Activated CD4-positive, alpha-beta T cell treated with anti-CD3 and anti-CD28 coated beads for 24 hours (primary cell): ENCODE measurements at regions not wholly inside any gene's neighbourhood (a gene's known extent, or its start where the extent isn't known, plus 50 kb on each side); places are given as distances from the start of the nearest gene placed in this dataset.

Source experiments
- DNase-seq, 2 donors: peaks; one replicate each; pipeline ENCODE4 v3.0.0-alpha.2; 2020; ENCODE audit warnings: low read depth in 2 of 2

DNA sequence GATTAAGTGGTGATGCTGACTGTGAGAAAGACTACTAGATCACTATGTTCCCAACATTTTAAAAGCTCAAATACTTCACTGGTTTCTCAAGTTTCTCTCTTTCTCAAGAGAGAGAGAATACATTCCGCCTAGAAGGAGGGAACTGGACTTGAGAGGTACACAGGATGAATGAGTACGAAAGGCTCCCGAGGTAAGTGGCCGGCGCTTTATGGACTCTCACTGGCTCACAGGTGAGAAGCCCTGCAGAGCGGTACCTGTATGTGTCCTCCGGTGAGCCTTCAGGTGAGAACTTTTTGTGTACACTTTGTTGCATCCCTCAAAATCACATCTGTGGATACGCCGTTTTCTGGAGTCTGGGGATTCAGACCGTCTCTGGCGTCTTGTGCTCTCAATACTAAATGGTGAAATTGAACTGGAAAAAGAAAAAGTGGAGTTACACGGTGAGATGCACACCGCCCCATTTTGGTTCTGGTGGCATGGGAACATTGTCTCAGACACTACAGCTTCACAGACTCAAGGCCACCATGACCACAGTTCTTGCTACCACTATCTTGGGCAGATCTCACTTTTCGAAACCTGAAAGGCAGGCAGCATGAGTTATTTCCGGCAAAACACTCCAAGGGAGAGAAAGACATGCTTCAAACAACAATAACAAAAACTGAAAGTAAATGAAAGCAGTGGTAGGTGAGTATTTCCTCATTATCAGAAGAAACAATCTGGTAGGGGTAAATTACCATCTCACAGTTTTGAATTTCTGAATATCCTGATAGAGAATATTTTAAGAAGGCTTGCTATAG is 418.9 kb downstream of the KLF12 start:
- peak in 1 of 2 donors; percentile 19 for DNase-seq

GRCh38 chr13:73714522-73714921 is 419.7 kb downstream of the KLF12 start:
- no peak for DNase-seq

GRCh38 chr13:73708393-73708985 is 425.7 kb downstream of the KLF12 start:
- peak; percentile 6 to 36 for DNase-seq

DNA sequence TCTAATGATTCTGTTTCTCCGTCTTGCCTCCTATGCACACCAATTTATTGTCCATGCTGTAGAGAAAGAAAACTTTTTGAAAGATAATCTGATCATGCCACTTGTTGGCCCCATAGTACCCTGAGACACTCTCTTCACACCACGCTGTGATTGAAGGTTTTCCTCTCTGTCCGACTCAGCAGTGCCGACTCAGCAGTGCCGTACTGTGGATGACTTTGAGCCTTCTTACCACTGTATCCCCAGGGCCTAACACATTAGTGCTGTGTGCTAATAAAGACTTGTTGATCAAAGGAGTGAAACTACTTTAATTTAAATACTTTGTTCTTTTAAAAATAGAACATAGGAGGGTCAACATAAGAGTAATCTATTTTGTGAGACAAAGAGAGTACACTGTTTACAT is 429.6 kb downstream of the KLF12 start:
- DNase-seq: no peak

- no peak for DNase-seq
Measured at GRCh38 chr13:73703606-73704005, 430.6 kb downstream of the KLF12 start.

DNA sequence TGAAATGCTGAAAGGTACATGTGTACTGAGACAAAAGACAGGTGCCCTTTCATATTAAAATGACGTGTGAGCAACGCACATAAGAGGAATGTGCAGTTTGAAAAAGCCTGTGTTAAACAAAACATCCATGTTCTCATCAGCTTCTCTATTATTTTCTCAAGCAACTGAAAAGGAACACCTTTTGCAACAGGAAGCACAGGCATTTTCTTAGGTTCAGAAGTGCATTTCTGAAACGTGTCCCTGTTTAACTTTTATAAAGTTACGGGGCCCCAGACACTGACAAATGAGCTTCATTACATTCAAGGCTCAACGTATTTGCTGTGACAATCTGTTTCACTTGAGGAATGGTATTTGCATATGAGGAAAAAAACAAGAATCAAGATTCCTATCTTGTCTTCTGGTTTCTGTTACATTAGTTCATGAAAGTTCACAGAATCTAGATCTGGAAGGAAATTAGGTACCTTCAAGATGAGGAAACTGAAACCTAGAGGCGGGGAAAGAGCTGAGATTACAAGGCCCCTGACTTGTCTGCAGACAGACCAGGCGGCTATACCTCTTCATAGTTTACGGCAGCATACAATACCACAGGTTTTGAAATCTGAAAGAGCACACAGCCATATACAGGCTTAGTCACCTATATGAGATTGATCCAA is 431.7 kb downstream of the KLF12 start:
- no peak for DNase-seq

GRCh38 chr13:73701160-73701559 is 433.0 kb downstream of the KLF12 start:
- DNase-seq: no peak

- DNase-seq: no peak
Measured at GRCh38 chr13:73698859-73699258, 435.3 kb downstream of the KLF12 start.

GRCh38 chr13:73697166-73697565 is 437.0 kb downstream of the KLF12 start:
- DNase-seq: no peak

DNA sequence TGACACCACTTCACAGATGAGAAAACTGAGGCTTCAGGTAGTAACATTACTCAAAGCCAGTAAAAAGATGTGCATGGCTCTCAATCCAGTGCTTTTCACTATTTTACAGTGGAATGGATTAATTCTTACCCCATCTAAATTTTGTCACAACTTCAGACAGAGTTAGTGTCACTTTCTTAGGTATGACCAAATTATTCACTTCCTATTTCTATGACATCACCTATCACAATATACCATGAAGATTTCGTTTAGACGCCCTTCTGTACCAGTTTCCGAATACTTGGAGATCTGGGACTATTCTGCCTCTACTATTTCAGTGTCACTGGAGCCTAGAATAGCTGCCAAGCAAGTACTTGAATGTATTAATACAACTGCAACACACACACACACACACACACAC is 437.5 kb downstream of the KLF12 start:
- no peak for DNase-seq

GRCh38 chr13:73696271-73696670 is 437.9 kb downstream of the KLF12 start:
- no peak for DNase-seq

- DNase-seq: no peak
Measured at GRCh38 chr13:73695325-73695724, 438.9 kb downstream of the KLF12 start.

DNA sequence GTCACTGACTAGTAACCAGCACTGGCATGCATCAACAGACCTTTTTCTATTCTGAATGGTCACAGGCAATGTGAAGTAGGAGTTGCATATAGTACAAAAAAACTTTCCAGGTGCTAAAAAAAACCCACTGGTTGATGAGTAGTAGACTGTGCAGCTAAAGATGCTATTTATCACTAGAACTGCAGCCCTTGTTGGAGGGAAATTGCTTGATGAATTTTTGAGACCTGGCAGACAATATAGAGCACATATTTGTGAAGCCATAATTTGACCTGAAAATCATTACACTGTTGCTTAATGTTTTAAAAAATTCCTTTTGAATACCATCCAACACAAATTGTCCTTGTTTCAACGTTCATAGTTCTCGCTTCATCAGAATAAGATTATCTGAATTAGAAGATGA is 441.0 kb downstream of the KLF12 start:
- no peak for DNase-seq

DNA sequence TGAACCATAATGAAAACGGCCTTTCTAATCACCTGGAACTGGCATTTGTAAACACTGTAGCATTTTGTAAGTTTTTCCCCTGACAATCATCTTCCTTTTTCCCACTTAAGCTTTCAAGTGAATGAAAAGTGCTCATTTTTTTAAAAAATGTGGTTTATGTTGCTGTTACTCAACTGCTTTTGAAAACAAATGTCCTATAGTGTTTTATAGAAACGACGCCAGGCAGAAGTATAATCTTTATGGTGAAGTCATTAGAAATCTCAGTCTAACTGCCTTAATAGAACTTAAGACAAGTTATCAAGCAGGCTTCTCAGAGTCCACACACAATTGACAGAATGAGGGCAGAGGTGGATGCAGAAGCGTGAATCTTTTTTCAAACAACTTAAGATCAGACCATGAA is 442.3 kb downstream of the KLF12 start:
- DNase-seq: no peak

DNA sequence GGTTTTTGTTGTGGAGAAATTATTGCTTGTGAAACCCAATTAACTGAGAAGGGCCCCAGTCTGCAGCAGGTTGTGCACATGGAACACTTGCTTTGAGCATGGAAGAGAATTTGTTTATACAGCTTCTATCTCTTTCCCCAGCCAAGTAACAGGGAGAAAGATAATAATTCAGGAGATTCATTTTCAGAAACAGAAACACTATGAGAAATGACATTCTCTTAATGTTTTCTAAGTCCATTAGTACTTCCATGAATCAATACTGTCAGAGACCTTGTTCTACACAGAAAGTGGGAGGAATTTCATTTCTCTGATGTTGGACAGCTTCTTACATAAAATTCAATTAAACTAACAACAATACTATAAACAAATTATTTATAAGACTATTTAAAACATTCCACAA is 446.3 kb downstream of the KLF12 start:
- no peak for DNase-seq

- no peak for DNase-seq
Measured at GRCh38 chr13:73687087-73687486, 447.1 kb downstream of the KLF12 start.

DNA sequence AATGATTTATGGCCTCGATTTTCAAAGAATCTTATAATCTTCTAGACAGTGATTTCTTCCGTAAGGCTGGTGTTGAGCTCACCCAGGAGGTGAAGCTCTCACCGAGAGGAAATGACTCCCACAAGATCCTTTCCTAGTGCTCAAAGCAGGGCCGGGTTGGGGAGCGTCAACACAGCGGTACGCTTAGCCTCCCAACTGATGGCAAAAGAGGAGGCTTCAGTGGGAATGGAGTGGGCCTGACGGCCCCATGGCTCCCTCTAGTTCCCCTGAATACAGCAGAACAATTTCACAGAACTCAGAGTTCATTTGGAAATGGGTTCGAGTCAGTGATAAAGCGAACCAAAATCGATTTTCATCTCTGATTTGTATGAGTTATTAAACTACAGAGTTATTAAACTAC is 449.5 kb downstream of the KLF12 start:
- no peak for DNase-seq

GRCh38 chr13:73684286-73684685 is 449.9 kb downstream of the KLF12 start:
- no peak for DNase-seq

DNA sequence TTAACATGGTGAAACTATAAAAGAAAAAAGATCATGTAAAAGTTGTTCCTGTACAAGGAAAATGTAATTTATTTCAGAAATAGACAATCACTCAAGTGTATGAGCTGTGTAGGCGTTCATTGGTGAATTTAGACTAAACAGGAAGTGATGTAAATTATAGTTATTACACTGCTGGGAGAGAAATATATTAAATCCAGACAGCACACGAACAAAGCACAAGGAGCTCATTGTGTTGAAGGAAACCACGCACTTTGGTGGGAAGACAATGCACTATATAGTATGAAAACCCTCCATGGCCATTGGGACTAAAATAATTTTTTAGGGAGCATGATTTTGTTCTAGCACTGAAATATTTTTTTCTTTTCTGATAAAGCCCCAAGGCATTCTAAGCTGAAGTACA is 450.5 kb downstream of the KLF12 start:
- DNase-seq: no peak

- no peak for DNase-seq
Measured at GRCh38 chr13:73681779-73682178, 452.4 kb downstream of the KLF12 start.

- no peak for DNase-seq
Measured at GRCh38 chr13:73681015-73681414, 453.2 kb downstream of the KLF12 start.

DNA sequence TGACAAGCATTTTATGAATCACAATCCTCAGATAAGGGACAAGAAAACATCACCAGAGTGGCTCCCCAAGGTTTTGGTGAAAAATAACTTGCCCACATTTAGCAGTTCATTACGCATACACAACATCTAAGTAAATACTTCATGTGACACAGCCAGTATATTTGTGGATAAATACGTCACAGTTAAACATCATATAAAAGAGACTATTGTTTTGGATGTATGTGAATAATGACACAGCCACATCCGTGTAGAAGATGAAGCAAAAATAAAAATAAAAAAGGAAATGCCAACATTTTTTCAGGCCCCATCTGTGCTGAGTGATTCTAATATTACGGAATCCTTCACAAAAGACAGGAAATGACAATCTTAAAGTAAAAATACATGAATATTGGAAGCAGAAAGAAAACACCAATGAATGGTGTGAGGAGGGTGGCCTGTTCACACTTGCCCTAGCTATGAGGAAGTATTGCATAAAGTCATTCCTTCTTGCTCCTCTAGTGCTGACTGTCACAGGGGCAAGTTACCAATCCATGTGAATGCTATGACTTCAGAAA is 457.1 kb downstream of the KLF12 start:
- DNase-seq: no peak

DNA sequence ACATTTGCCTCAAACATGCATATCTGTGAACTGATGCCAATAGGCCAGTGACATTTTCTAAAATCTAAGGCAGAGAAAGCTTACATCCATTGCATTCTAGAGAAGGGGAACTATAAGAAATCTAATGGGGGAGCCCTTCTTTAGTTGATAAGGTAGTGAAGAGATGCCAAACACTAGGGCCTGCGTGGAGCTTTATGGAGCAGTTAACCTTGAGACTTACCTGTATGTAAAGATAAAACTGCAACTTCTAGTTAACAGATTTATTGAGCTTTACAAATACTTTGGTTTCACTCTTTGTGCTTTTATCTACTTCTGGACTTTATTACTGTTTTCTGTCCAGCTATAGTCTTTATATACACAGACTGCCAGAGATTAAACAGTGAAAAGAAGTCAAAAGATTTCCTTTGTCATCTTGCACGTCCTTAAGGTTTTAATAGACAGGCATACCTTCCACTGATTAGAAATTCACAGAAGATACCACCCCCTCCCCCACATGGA is 457.6 kb downstream of the KLF12 start:
- DNase-seq: no peak
